Vagina (tissue), 2 donors: ENCODE measurements at regions not wholly inside any gene's neighbourhood (a gene's known extent, or its start where the extent isn't known, plus 50 kb on each side); places are given as distances from the start of the nearest gene placed in this dataset.

Source experiments
- CTCF ChIP-seq, 3 experiments: fragments of 450-650 bp in 2 of 3; fragments of 200-600 bp in 1 of 3; sonication (generic) in 1 of 3; IDR thresholded peaks; one replicate each; pipeline ENCODE4 v1.5.1; 2017 to 2019; ENCODE audit warnings: antibody characterized with exemption in 3 of 3, mild to moderate bottlenecking in 2 of 3, moderate library complexity in 2 of 3
- POLR2A ChIP-seq, 2 donors: fragments of 450-650 bp; IDR thresholded peaks; one replicate each; pipeline ENCODE4 v1.6.1; 2017; ENCODE audit warnings: antibody characterized with exemption in 2 of 2, mild to moderate bottlenecking in 2 of 2, moderate library complexity in 2 of 2
- POLR2AphosphoS5 ChIP-seq, 2 donors: sonication (generic); formaldehyde crosslinking; IDR thresholded peaks; one replicate each; pipeline ENCODE4 v1.9.0; 2017; ENCODE audit warnings: antibody characterized with exemption in 2 of 2, mild to moderate bottlenecking in 2 of 2, low read depth in 1 of 2; ENCODE audit not compliant: insufficient read depth in 1 of 2

GRCh38 chr1:5490635-5491034 is 501.6 kb downstream of the NPHP4 start:
- TF ChIP-seq CTCF (IDR thresholded peaks at IDR 0.05) (no peak), POLR2AphosphoS5 (IDR thresholded peaks at IDR 0.05; ENCODE audit: insufficient read depth in 1 of 2, low read depth in 1 of 2) (no peak), POLR2A (IDR thresholded peaks at IDR 0.05) (no peak)
